Thoracic aorta (tissue), 2 donors: ENCODE measurements at regions not wholly inside any gene's neighbourhood (a gene's known extent, or its start where the extent isn't known, plus 50 kb on each side); places are given as distances from the start of the nearest gene placed in this dataset.
"Not testable (repeated sequence)": the region's sequence is repeated elsewhere in the genome, so short reads cannot be mapped to it uniquely, and the experiment has no call there.

Experiments
- ATAC-seq: fragments of 150-250 bp; one replicate; pipeline ENCODE4 v1.8.0; 2017; ENCODE audit warnings: low read depth; ENCODE audit not compliant: insufficient number of reproducible peaks, low FRiP score
- DNase-seq: peaks from one replicate; pipeline ENCODE4 v3.0.0-alpha.2; 2020; ENCODE audit warnings: low spot score
- H3K27ac ChIP-seq, 2 donors: fragments of 200-600 bp; sonication (generic); 1 replicate in 1 of 2; 2 replicates in 1 of 2; pipeline ENCODE4 v1.5.1; 2016; ENCODE audit warnings: mild to moderate bottlenecking in 2 of 2, moderate library complexity in 2 of 2
- H3K27me3 ChIP-seq: fragments of 200-600 bp; sonication (generic); replicated peaks from 2 replicates; pipeline ENCODE4 v1.6.0; 2016; ENCODE audit warnings: mild to moderate bottlenecking; ENCODE audit not compliant: insufficient read depth
- H3K36me3 ChIP-seq: fragments of 200-600 bp; sonication (generic); one replicate; pipeline ENCODE4 v1.5.1; 2016
- H3K4me1 ChIP-seq, 2 donors: fragments of 200-600 bp; sonication (generic); 1 replicate in 1 of 2; 2 replicates in 1 of 2; pipeline versions ENCODE4 v1.5.1 to v1.6.0; 2016; ENCODE audit warnings: low read depth in 2 of 2, mild to moderate bottlenecking in 1 of 2; ENCODE audit not compliant: control insufficient read depth in 1 of 2
- H3K4me3 ChIP-seq: fragments of 200-600 bp; sonication (generic); 2 replicates; pipeline ENCODE4 v1.5.1; 2016; ENCODE audit warnings: mild to moderate bottlenecking
- H3K9me3 ChIP-seq: fragments of 200-600 bp; sonication (generic); 2 replicates; pipeline ENCODE4 v1.5.1; 2016
- TF ChIP-seq, protein P1 (sequence below): fragments of 200-600 bp; sonication (generic); IDR thresholded peaks from one replicate; pipeline ENCODE4 v1.5.1; 2019; ENCODE audit warnings: antibody characterized with exemption

DNA sequence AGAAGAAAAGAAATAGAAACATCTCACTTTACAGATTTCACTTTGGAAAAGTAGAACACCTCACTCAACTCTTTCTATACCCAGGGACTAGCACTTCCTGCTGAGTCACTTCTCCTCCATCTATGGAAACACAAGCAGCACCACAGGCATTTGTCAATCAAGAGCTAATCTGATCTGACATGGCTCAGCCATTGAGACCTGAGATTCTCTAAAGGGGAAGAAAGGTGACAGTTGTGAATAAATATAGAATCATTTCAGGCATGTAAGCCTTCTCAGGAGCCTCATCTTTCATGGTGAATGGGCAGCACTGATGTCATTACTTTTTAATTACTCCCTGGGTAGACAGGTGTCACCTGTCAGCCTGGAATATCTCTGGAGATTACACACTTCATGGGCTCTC lies 559.8 kb downstream of the HINT1 start:
- H3K9me3 ChIP-seq: no peaks in the 10 kb centered on the region
- no peak for DNase-seq
- no peaks in the 10 kb centered on the region for H3K36me3 ChIP-seq
- H3K27ac ChIP-seq: no peak overlapping the region
- H3K4me1 ChIP-seq: no peaks in the 10 kb centered on the region
- TF ChIP-seq, protein P1, sequence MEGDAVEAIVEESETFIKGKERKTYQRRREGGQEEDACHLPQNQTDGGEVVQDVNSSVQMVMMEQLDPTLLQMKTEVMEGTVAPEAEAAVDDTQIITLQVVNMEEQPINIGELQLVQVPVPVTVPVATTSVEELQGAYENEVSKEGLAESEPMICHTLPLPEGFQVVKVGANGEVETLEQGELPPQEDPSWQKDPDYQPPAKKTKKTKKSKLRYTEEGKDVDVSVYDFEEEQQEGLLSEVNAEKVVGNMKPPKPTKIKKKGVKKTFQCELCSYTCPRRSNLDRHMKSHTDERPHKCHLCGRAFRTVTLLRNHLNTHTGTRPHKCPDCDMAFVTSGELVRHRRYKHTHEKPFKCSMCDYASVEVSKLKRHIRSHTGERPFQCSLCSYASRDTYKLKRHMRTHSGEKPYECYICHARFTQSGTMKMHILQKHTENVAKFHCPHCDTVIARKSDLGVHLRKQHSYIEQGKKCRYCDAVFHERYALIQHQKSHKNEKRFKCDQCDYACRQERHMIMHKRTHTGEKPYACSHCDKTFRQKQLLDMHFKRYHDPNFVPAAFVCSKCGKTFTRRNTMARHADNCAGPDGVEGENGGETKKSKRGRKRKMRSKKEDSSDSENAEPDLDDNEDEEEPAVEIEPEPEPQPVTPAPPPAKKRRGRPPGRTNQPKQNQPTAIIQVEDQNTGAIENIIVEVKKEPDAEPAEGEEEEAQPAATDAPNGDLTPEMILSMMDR: no peak
- no peak overlapping the region for H3K4me3 ChIP-seq
- ATAC-seq: no peak
- H3K27me3 ChIP-seq: no peaks in the 10 kb centered on the region

DNA sequence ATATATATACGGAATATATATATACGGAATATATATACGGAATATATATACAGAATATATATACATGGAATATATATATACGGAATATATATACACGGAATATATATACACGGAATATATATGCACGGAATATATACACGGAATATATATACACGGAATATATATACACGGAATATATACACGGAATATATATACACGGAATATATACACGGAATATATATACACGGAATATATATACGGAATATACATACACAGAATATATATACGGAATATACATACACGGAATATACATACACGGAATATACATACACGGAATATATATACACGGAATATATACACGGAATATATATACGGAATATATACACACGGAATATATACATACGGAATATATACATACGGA lies 568.4 kb downstream of the HINT1 start:
- H3K27me3 ChIP-seq: not testable (repeated sequence)

DNA sequence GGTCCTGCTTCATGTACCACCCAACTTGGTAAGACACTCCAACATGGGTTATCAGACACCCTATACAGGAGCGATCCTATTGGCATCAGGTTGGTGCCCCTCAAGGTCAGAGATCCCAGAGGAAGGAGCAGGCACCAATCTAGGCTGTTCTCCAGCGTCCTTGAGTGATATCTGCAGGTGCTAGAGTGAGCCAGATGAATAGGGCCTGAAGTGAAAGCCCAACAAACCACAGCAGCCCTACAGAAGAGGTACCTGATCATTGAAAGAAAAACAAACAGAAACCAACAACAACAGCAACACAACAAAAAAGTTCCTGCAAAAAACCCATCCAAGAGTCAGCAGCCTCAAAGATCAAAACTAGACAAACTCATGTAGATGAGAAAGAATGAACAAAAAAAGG lies 584.8 kb downstream of the HINT1 start:
- no peak overlapping the region for H3K4me3 ChIP-seq
- ATAC-seq: no peak
- no peaks in the 10 kb centered on the region for H3K36me3 ChIP-seq
- DNase-seq: no peak
- no peak overlapping the region for H3K27ac ChIP-seq
- H3K9me3 ChIP-seq: no peaks in the 10 kb centered on the region
- TF ChIP-seq, protein P1: no peak
- H3K4me1 ChIP-seq: no peaks in the 10 kb centered on the region
- no peaks in the 10 kb centered on the region for H3K27me3 ChIP-seq

More for the DNA sequence above, 568.4 kb downstream of the HINT1 start:
- not testable (repeated sequence) for H3K27ac ChIP-seq, H3K4me3 ChIP-seq, H3K36me3 ChIP-seq, ATAC-seq, H3K9me3 ChIP-seq, DNase-seq, H3K4me1 ChIP-seq

DNA sequence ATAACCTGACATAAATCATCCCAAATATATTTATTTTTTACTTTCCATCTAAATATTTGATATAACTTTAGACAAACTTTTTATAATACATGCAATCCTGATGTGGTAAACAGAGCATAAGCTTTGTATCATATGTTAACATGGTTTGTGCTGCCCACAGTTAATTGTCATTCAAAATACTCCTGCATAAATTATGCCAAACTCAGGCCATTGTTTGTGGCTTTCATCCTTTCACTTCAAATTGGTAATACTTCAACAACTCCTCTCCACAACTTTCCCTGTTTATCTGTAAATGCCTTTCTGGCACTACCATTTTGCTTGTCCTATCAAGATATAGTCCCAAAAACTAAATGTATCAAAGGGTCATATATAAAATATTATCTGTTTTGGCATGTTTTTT lies 586.7 kb downstream of the HINT1 start:
- Histone ChIP-seq H3K36me3 (no peaks in the 10 kb centered on the region), H3K4me3 (no peak overlapping the region), H3K4me1 (no peaks in the 10 kb centered on the region), H3K27ac (no peak overlapping the region), H3K27me3 (no peaks in the 10 kb centered on the region), H3K9me3 (no peaks in the 10 kb centered on the region)
- no peak for DNase-seq
- ATAC-seq: no peak
- TF ChIP-seq, protein P1: no peak

DNA sequence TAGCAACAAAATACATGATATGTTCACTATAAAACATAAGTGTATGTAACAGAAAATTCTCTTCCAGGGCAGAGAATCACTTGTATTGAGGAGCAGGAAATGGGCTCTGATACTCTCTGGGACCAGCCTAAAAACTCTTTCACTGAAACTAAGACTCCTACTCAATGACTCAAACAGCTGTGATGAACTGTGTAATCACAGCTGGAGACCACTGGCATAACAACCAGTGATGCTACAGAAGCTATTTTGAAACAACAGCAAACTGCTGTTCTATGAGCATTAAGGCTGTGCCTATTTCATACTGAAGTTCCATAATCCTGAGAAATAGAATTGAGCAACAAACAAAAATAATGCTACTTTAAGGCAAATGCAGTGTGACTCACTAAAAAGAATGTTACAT lies 594.0 kb downstream of the HINT1 start:
- Histone ChIP-seq H3K4me1 (no peaks in the 10 kb centered on the region), H3K9me3 (no peaks in the 10 kb centered on the region), H3K36me3 (no peaks in the 10 kb centered on the region), H3K27me3 (no peaks in the 10 kb centered on the region), H3K27ac (no peak overlapping the region), H3K4me3 (no peak overlapping the region)
- DNase-seq (no peak), ATAC-seq (no peak)
- TF ChIP-seq, protein P1: no peak

DNA sequence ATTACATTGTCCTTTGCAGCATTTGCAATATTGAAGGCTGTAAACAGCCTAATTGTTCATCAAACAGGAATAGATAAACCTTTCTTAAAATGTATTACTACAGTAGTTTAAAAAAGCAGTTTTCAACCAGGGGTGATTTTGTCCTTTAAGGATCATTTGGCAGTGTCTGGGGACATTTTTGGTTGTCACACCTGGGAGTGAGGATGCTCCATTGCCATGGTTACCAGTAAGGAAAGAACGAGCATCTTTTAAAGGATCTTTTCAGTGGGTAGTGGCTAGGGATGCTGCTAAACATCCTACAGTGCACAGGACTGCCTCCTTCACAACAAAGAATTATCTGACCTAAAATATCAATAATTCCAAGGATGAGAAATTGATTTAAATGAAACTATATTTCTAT lies 596.3 kb downstream of the HINT1 start:
- Histone ChIP-seq H3K4me1 (no peaks in the 10 kb centered on the region), H3K27ac (no peak overlapping the region), H3K36me3 (no peaks in the 10 kb centered on the region), H3K9me3 (no peaks in the 10 kb centered on the region), H3K27me3 (no peaks in the 10 kb centered on the region), H3K4me3 (no peak overlapping the region)
- ATAC-seq: no peak
- TF ChIP-seq, protein P1: no peak
- no peak for DNase-seq
